CD14-positive monocyte (primary cell): ENCODE measurements at regions not wholly inside any gene's neighbourhood (a gene's known extent, or its start where the extent isn't known, plus 50 kb on each side); places are given as distances from the start of the nearest gene placed in this dataset.
A peak's percentile ranks its signal among the peaks of the same experiment; 100 is the strongest.

Experiments
- DNase-seq, 3 donors: peaks; one replicate each; pipeline ENCODE4 v3.0.0-alpha.2; 2011 to 2022
- H2AFZ ChIP-seq: 2 replicates; pipeline ENCODE4 v1.6.0; 2012; ENCODE audit warnings: mild to moderate bottlenecking, low read depth, low read length, inconsistent platforms; ENCODE audit not compliant: insufficient read depth, poor library complexity, severe bottlenecking
- H3K27ac ChIP-seq, 2 donors: 1 replicate in 1 of 2; 2 replicates in 1 of 2; pipeline ENCODE4 v1.5.1; 2012 to 2013; ENCODE audit warnings: low read length in 2 of 2, control low read depth in 1 of 2, inconsistent platforms in 1 of 2, low read depth in 1 of 2, mild to moderate bottlenecking in 1 of 2
- H3K27me3 ChIP-seq, 2 donors: one replicate each; pipeline versions ENCODE4 v1.6.0 to v1.6.1; 2011 to 2013; ENCODE audit warnings: low read length in 2 of 2; ENCODE audit not compliant: control insufficient read depth in 2 of 2, insufficient read depth in 2 of 2
- H3K36me3 ChIP-seq, 2 donors: replicated peaks in 1 of 2; 1 replicate in 1 of 2; 2 replicates in 1 of 2; pipeline versions ENCODE4 v1.5.1 to v1.6.1; 2012 to 2013; ENCODE audit warnings: low read length in 2 of 2, control low read depth in 1 of 2, inconsistent platforms in 1 of 2, mild to moderate bottlenecking in 1 of 2; ENCODE audit not compliant: insufficient read depth in 2 of 2, control insufficient read depth in 1 of 2
- H3K4me1 ChIP-seq, 2 donors: 1 replicate in 1 of 2; 2 replicates in 1 of 2; pipeline versions ENCODE4 v1.5.1 to v1.6.1; 2012 to 2013; ENCODE audit warnings: low read length in 2 of 2, control low read depth in 1 of 2, inconsistent platforms in 1 of 2, mild to moderate bottlenecking in 1 of 2, moderate library complexity in 1 of 2; ENCODE audit not compliant: insufficient read depth in 2 of 2, control insufficient read depth in 1 of 2
- H3K4me2 ChIP-seq: replicated peaks from 2 replicates; pipeline ENCODE3; 2012; ENCODE audit warnings: low read length, moderate library complexity, mild to moderate bottlenecking; ENCODE audit not compliant: poor library complexity, severe bottlenecking; ENCODE audit errors: extremely low read depth
- H3K4me3 ChIP-seq, 3 experiments: fragments of 200-600 bp in 1 of 3; sonication (generic) in 1 of 3; replicated peaks in 1 of 3; 1 replicate in 2 of 3; 2 replicates in 1 of 3; pipeline ENCODE4 v1.5.1; 2011 to 2013; ENCODE audit warnings: low read length in 3 of 3, mild to moderate bottlenecking in 3 of 3, control low read depth in 2 of 3, low read depth in 2 of 3, inconsistent platforms in 1 of 3, moderate library complexity in 1 of 3
- H3K79me2 ChIP-seq: 2 replicates; pipeline ENCODE4 v1.6.0; 2012; ENCODE audit warnings: mild to moderate bottlenecking, control low read depth, inconsistent platforms, low read length, moderate library complexity; ENCODE audit not compliant: insufficient read depth
- H3K9ac ChIP-seq: 2 replicates; pipeline ENCODE4 v1.6.0; 2017; ENCODE audit warnings: low read length, mild to moderate bottlenecking; ENCODE audit not compliant: insufficient read depth, poor library complexity, severe bottlenecking
- H3K9me3 ChIP-seq, 2 donors: replicated peaks in 1 of 2; 1 replicate in 1 of 2; 2 replicates in 1 of 2; pipeline versions ENCODE4 v1.5.1 to v1.6.1; 2012 to 2013; ENCODE audit warnings: low read length in 2 of 2, control low read depth in 1 of 2; ENCODE audit not compliant: control insufficient read depth in 1 of 2, insufficient read depth in 1 of 2
- H4K20me1 ChIP-seq: 2 replicates; pipeline ENCODE4 v1.6.0; 2012; ENCODE audit warnings: mild to moderate bottlenecking, low read length, control low read depth, moderate library complexity; ENCODE audit not compliant: insufficient read depth
- H3K27ac Mint-ChIP-seq, 7 donors: one replicate each; pipeline ENCODE4 v1.8.0; 2020; ENCODE audit warnings: mild to moderate bottlenecking in 7 of 7, mixed read lengths in 7 of 7, moderate library complexity in 6 of 7, inconsistent platforms in 2 of 7
- H3K27me3 Mint-ChIP-seq, 3 donors: one replicate each; pipeline ENCODE4 v1.8.0; 2021 to 2022; ENCODE audit warnings: low read depth in 3 of 3, mild to moderate bottlenecking in 3 of 3, mixed read lengths in 3 of 3, moderate library complexity in 3 of 3, inconsistent platforms in 1 of 3
- H3K36me3 Mint-ChIP-seq, 2 donors: one replicate each; pipeline ENCODE4 v1.8.0; 2020; ENCODE audit warnings: mixed read lengths in 2 of 2, inconsistent platforms in 1 of 2, mild to moderate bottlenecking in 1 of 2
- H3K4me1 Mint-ChIP-seq: one replicate; pipeline ENCODE4 v1.8.0; 2020; ENCODE audit warnings: mild to moderate bottlenecking, mixed read lengths
- H3K4me3 Mint-ChIP-seq, 2 donors: one replicate each; pipeline ENCODE4 v1.8.0; 2020; ENCODE audit warnings: mild to moderate bottlenecking in 2 of 2, mixed read lengths in 2 of 2, moderate library complexity in 1 of 2
- H3K9me3 Mint-ChIP-seq, 7 donors: one replicate each; pipeline ENCODE4 v1.8.0; 2020 to 2022; ENCODE audit warnings: mixed read lengths in 7 of 7, mild to moderate bottlenecking in 6 of 7, moderate library complexity in 6 of 7, inconsistent platforms in 2 of 7
- CTCF ChIP-seq: fragments of 200-600 bp; IDR thresholded peaks from one replicate; pipeline ENCODE4 v1.8.0; 2022; ENCODE audit warnings: antibody characterized with exemption, mild to moderate bottlenecking
- WGBS: methylation state at CpG from one replicate; pipeline ENCODE4 v1.1.5; 2013; ENCODE audit warnings: missing lambda C conversion rate; ENCODE audit not compliant: insufficient coverage; 5-methylcytosine and 5-hydroxymethylcytosine counted together
- intact Hi-C, 2 donors: fragments of 100-400 bp; cut with micrococcal nuclease; formaldehyde crosslinking; loops; one replicate each; pipeline versions ENCODE4 v1.15.0 to v1.15.1; 2023

GRCh38 chr5:24235946-24236345, 408.8 kb downstream of the CDH10 start:
- no peak overlapping the region for H3K4me2 ChIP-seq
- intact Hi-C loops = no loop called here
- no peak overlapping the region for H3K4me3 ChIP-seq
- peaks cover 0 to 2% (median 0%) of the 10 kb centered on the region in 3 donors for H3K27me3 Mint-ChIP-seq
- peaks cover 5% of the 10 kb centered on the region for H3K4me1 Mint-ChIP-seq
- no peaks in the 10 kb centered on the region for H3K27me3 ChIP-seq
- H3K36me3 ChIP-seq = no peaks in the 10 kb centered on the region
- no peak overlapping the region for H3K4me3 Mint-ChIP-seq
- no peak for TF ChIP-seq CTCF
- no peaks in the 10 kb centered on the region for H3K79me2 ChIP-seq
- peaks cover 0 to 3% (median 0%) of the 10 kb centered on the region in 7 donors for H3K9me3 Mint-ChIP-seq
- peaks cover 0 to 3% of the 10 kb centered on the region in 2 donors for H3K4me1 ChIP-seq
- peak; percentile 0 to 48 (median 1) for DNase-seq
- H3K27ac Mint-ChIP-seq = peak overlapping the region in 1 of 7 donors; percentile 45
- no peak overlapping the region for H3K9ac ChIP-seq
- no peaks in the 10 kb centered on the region for H4K20me1 ChIP-seq
- WGBS = no CpG with 5 or more reads among the region's 2 CpGs
- H2AFZ ChIP-seq = no peak overlapping the region
- no peaks in the 10 kb centered on the region for H3K36me3 Mint-ChIP-seq
- H3K9me3 ChIP-seq = no peaks in the 10 kb centered on the region
- H3K27ac ChIP-seq = no peak overlapping the region

GRCh38 chr5:24245821-24246220, 399.0 kb downstream of the CDH10 start:
- Histone ChIP-seq H3K79me2 (no peaks in the 10 kb centered on the region), H4K20me1 (no peaks in the 10 kb centered on the region), H3K36me3 (no peaks in the 10 kb centered on the region), H3K27ac (no peak overlapping the region), H3K27me3 (no peaks in the 10 kb centered on the region), H3K4me2 (no peak overlapping the region), H3K4me1 (no peaks in the 10 kb centered on the region), H2AFZ (no peak overlapping the region), H3K4me3 (no peak overlapping the region), H3K9ac (no peak overlapping the region), H3K9me3 (peaks cover 0 to 3% of the 10 kb centered on the region in 2 donors)
- Mint-ChIP-seq H3K9me3 (peaks cover 0 to 9% (median 1%) of the 10 kb centered on the region in 7 donors), H3K27me3 (no peaks in the 10 kb centered on the region), H3K4me3 (no peak overlapping the region), H3K36me3 (no peaks in the 10 kb centered on the region), H3K4me1 (no peaks in the 10 kb centered on the region), H3K27ac (no peak overlapping the region)
- WGBS = no CpG with 5 or more reads among the region's 1 CpG
- DNase-seq = no peak
- TF ChIP-seq CTCF = no peak
- intact Hi-C loops = no loop called here
